ENCODE measurements at regions not wholly inside any gene's neighbourhood (a gene's known extent, or its start where the extent isn't known, plus 50 kb on each side); places are given as distances from the start of the nearest gene placed in this dataset.

GRCh38 chr14:95034788-95035187 lies 122.5 kb downstream of the DICER1 start:
- DNase-seq: no peak

- DNase-seq: no peak
Observed at GRCh38 chr14:95033682-95034632, 123.4 kb downstream of the DICER1 start.

- no peak for DNase-seq
Observed at GRCh38 chr14:95033031-95033430, 124.3 kb downstream of the DICER1 start.

- DNase-seq: no peak
Observed at GRCh38 chr14:95026851-95027463, 130.4 kb downstream of the DICER1 start.

GRCh38 chr14:95025941-95026340 lies 131.4 kb downstream of the DICER1 start:
- no peak for DNase-seq

- DNase-seq: no peak
Observed at GRCh38 chr14:95025218-95025617, 132.1 kb downstream of the DICER1 start.

- DNase-seq: no peak
Observed at GRCh38 chr14:95024380-95024779, 132.9 kb downstream of the DICER1 start.

- no peak for DNase-seq
Observed at GRCh38 chr14:95023886-95024285, 133.4 kb downstream of the DICER1 start.

- DNase-seq: no peak
Observed at GRCh38 chr14:95023115-95023514, 134.2 kb downstream of the DICER1 start.

- no peak for DNase-seq
Observed at GRCh38 chr14:95021588-95021987, 135.7 kb downstream of the DICER1 start.

GRCh38 chr14:95018821-95019220 lies 138.5 kb downstream of the DICER1 start:
- no peak for DNase-seq

GRCh38 chr14:95015046-95015445 lies 142.3 kb downstream of the DICER1 start:
- DNase-seq: no peak

GRCh38 chr14:95014036-95014435 lies 143.3 kb downstream of the DICER1 start:
- DNase-seq: no peak

GRCh38 chr14:95011445-95012006 lies 145.8 kb downstream of the DICER1 start:
- peak in 7 of 56 donors; percentile 2 to 28 (median 6) for DNase-seq

- no peak for DNase-seq
Observed at GRCh38 chr14:95008445-95009217, 148.7 kb downstream of the DICER1 start.

- DNase-seq: no peak
Observed at GRCh38 chr14:95007921-95008320, 149.4 kb downstream of the DICER1 start.

- no peak for DNase-seq
Observed at GRCh38 chr14:95006479-95006878, 150.8 kb downstream of the DICER1 start.

- DNase-seq: no peak
Observed at GRCh38 chr14:95006051-95006450, 151.3 kb downstream of the DICER1 start.

- no peak for DNase-seq
Observed at GRCh38 chr14:95003099-95003960, 154.0 kb downstream of the DICER1 start.

- DNase-seq: no peak
Observed at GRCh38 chr14:94998685-94999084, 158.6 kb downstream of the DICER1 start.

GRCh38 chr14:94998110-94998509 lies 159.2 kb downstream of the DICER1 start:
- DNase-seq: no peak

All from nucleus accumbens (tissue), 56 donors.